ENCODE measurements at regions not wholly inside any gene's neighbourhood (a gene's known extent, or its start where the extent isn't known, plus 50 kb on each side); places are given as distances from the start of the nearest gene placed in this dataset.

DNA sequence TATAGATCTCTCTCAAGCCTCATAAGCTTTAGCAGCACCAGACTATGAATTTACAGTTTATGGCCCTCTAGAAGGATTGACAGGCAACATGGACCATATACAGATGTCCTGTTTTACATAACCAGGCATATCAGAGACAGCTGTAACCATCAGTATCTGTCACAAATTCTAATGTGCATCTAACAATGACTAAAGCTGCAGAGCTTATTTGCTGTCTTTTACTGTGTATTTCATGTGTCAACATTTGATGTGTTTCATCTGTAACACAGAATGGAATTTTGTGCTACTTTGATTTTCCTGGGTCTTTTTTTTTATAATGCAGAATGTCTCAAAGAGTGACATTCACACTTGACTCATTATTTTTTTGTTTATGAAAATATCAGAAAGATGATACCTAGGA, 348.3 kb downstream of the SLC16A7 start:
- no peak overlapping the region for H3K9ac ChIP-seq (ENCODE audit: low read depth in 1 of 3, low read length in 3 of 3)
- no peaks in the 10 kb centered on the region for H3K27me3 ChIP-seq (ENCODE audit: control insufficient read depth in 3 of 3, insufficient read depth in 3 of 3, low read length in 3 of 3)
- H3K4me1 ChIP-seq (ENCODE audit: control insufficient read depth in 3 of 3, insufficient read depth in 3 of 3, low read length in 3 of 3): no peaks in the 10 kb centered on the region
- H3K9me3 ChIP-seq (ENCODE audit: control insufficient read depth in 3 of 3, low read length in 3 of 3): no peaks in the 10 kb centered on the region
- no peak overlapping the region for H3K27ac ChIP-seq (ENCODE audit: low read depth, low read length)
- H3K36me3 ChIP-seq (ENCODE audit: control insufficient read depth in 3 of 3, insufficient read depth in 3 of 3, low read length in 3 of 3): no peaks in the 10 kb centered on the region
- H3K4me3 ChIP-seq (ENCODE audit: low read length in 3 of 3): no peak overlapping the region

DNA sequence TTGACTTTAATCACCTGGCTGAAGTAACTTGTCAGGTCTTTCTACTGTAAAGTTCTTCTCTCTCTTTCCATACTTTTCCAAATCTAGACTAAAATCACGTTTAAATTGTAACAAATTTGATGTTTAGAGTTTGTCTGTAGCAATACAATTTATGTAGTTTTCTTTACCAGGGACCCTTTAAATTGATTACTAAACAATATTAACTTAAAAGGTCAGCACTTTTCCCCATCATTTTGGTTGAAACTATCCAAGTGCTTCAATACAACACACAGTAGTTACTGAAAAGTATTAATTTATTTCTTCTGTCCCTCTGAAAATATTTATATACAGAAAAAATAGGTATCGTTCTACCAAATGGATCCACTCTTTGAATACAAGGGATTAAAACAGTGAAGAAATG, 350.8 kb downstream of the SLC16A7 start:
- no peak overlapping the region for H3K9ac ChIP-seq (ENCODE audit: low read depth in 1 of 3, low read length in 3 of 3)
- H3K27me3 ChIP-seq (ENCODE audit: control insufficient read depth in 3 of 3, insufficient read depth in 3 of 3, low read length in 3 of 3): no peaks in the 10 kb centered on the region
- H3K4me3 ChIP-seq (ENCODE audit: low read length in 3 of 3): no peak overlapping the region
- no peak overlapping the region for H3K27ac ChIP-seq (ENCODE audit: low read depth, low read length)
- H3K4me1 ChIP-seq (ENCODE audit: control insufficient read depth in 3 of 3, insufficient read depth in 3 of 3, low read length in 3 of 3): no peaks in the 10 kb centered on the region
- H3K9me3 ChIP-seq (ENCODE audit: control insufficient read depth in 3 of 3, low read length in 3 of 3): no peaks in the 10 kb centered on the region
- H3K36me3 ChIP-seq (ENCODE audit: control insufficient read depth in 3 of 3, insufficient read depth in 3 of 3, low read length in 3 of 3): no peaks in the 10 kb centered on the region

GRCh38 chr12:59963546-59963945, 367.7 kb downstream of the SLC16A7 start:
- Histone ChIP-seq H3K9me3 (ENCODE audit: control insufficient read depth in 3 of 3, low read length in 3 of 3) (no peaks in the 10 kb centered on the region), H3K27me3 (ENCODE audit: control insufficient read depth in 3 of 3, insufficient read depth in 3 of 3, low read length in 3 of 3) (no peaks in the 10 kb centered on the region), H3K4me1 (ENCODE audit: control insufficient read depth in 3 of 3, insufficient read depth in 3 of 3, low read length in 3 of 3) (no peaks in the 10 kb centered on the region), H3K4me3 (ENCODE audit: low read length in 3 of 3) (no peak overlapping the region), H3K36me3 (ENCODE audit: control insufficient read depth in 3 of 3, insufficient read depth in 3 of 3, low read length in 3 of 3) (no peaks in the 10 kb centered on the region), H3K9ac (ENCODE audit: low read depth in 1 of 3, low read length in 3 of 3) (no peak overlapping the region), H3K27ac (ENCODE audit: low read depth, low read length) (no peak overlapping the region)

- Histone ChIP-seq H3K27ac (ENCODE audit: low read depth, low read length) (no peak overlapping the region), H3K4me1 (ENCODE audit: control insufficient read depth in 3 of 3, insufficient read depth in 3 of 3, low read length in 3 of 3) (no peaks in the 10 kb centered on the region)
Observed at GRCh38 chr12:59972905-59973304, 377.1 kb downstream of the SLC16A7 start.

DNA sequence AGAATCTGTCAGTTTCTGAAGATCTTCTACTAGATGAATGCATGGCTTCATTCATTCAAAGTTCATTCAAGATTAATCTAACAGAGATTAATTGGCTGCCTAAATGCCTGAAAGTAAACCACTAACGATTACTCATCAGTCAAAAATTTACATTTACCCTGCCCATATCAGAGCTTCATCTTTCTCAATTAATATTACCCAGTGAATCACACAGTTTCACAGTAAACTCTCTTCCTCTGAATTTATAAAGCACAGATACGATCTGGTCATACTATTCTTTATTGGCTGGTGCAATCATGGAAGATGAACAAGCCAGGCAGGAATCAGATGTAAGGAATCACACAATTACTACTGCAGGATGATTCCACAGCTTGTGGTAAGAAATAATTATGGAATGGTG, 377.7 kb downstream of the SLC16A7 start:
- Histone ChIP-seq H3K4me3 (ENCODE audit: low read length in 3 of 3) (no peak overlapping the region), H3K4me1 (ENCODE audit: control insufficient read depth in 3 of 3, insufficient read depth in 3 of 3, low read length in 3 of 3) (no peaks in the 10 kb centered on the region), H3K9ac (ENCODE audit: low read depth in 1 of 3, low read length in 3 of 3) (no peak overlapping the region), H3K36me3 (ENCODE audit: control insufficient read depth in 3 of 3, insufficient read depth in 3 of 3, low read length in 3 of 3) (no peaks in the 10 kb centered on the region), H3K27ac (ENCODE audit: low read depth, low read length) (no peak overlapping the region), H3K9me3 (ENCODE audit: control insufficient read depth in 3 of 3, low read length in 3 of 3) (no peaks in the 10 kb centered on the region), H3K27me3 (ENCODE audit: control insufficient read depth in 3 of 3, insufficient read depth in 3 of 3, low read length in 3 of 3) (no peaks in the 10 kb centered on the region)

More at GRCh38 chr12:59972905-59973304, 377.1 kb downstream of the SLC16A7 start:
- H3K27me3 ChIP-seq (ENCODE audit: control insufficient read depth in 3 of 3, insufficient read depth in 3 of 3, low read length in 3 of 3): no peaks in the 10 kb centered on the region
- no peaks in the 10 kb centered on the region for H3K9me3 ChIP-seq (ENCODE audit: control insufficient read depth in 3 of 3, low read length in 3 of 3)
- no peak overlapping the region for H3K4me3 ChIP-seq (ENCODE audit: low read length in 3 of 3)
- no peaks in the 10 kb centered on the region for H3K36me3 ChIP-seq (ENCODE audit: control insufficient read depth in 3 of 3, insufficient read depth in 3 of 3, low read length in 3 of 3)
- H3K9ac ChIP-seq (ENCODE audit: low read depth in 1 of 3, low read length in 3 of 3): no peak overlapping the region

GRCh38 chr12:59977779-59978178, 381.9 kb downstream of the SLC16A7 start:
- Histone ChIP-seq H3K4me1 (ENCODE audit: control insufficient read depth in 3 of 3, insufficient read depth in 3 of 3, low read length in 3 of 3) (no peaks in the 10 kb centered on the region), H3K4me3 (ENCODE audit: low read length in 3 of 3) (no peak overlapping the region), H3K27ac (ENCODE audit: low read depth, low read length) (no peak overlapping the region)

GRCh38 chr12:59980476-59980875, 384.6 kb downstream of the SLC16A7 start:
- no peaks in the 10 kb centered on the region for H3K9me3 ChIP-seq (ENCODE audit: control insufficient read depth in 3 of 3, low read length in 3 of 3)
- no peaks in the 10 kb centered on the region for H3K36me3 ChIP-seq (ENCODE audit: control insufficient read depth in 3 of 3, insufficient read depth in 3 of 3, low read length in 3 of 3)
- H3K4me1 ChIP-seq (ENCODE audit: control insufficient read depth in 3 of 3, insufficient read depth in 3 of 3, low read length in 3 of 3): no peaks in the 10 kb centered on the region
- H3K9ac ChIP-seq (ENCODE audit: low read depth in 1 of 3, low read length in 3 of 3): no peak overlapping the region
- no peak overlapping the region for H3K27ac ChIP-seq (ENCODE audit: low read depth, low read length)
- no peaks in the 10 kb centered on the region for H3K27me3 ChIP-seq (ENCODE audit: control insufficient read depth in 3 of 3, insufficient read depth in 3 of 3, low read length in 3 of 3)
- no peak overlapping the region for H3K4me3 ChIP-seq (ENCODE audit: low read length in 3 of 3)

More at GRCh38 chr12:59977779-59978178, 381.9 kb downstream of the SLC16A7 start:
- Histone ChIP-seq H3K27me3 (ENCODE audit: control insufficient read depth in 3 of 3, insufficient read depth in 3 of 3, low read length in 3 of 3) (no peaks in the 10 kb centered on the region), H3K9me3 (ENCODE audit: control insufficient read depth in 3 of 3, low read length in 3 of 3) (no peaks in the 10 kb centered on the region), H3K36me3 (ENCODE audit: control insufficient read depth in 3 of 3, insufficient read depth in 3 of 3, low read length in 3 of 3) (no peaks in the 10 kb centered on the region), H3K9ac (ENCODE audit: low read depth in 1 of 3, low read length in 3 of 3) (no peak overlapping the region)

DNA sequence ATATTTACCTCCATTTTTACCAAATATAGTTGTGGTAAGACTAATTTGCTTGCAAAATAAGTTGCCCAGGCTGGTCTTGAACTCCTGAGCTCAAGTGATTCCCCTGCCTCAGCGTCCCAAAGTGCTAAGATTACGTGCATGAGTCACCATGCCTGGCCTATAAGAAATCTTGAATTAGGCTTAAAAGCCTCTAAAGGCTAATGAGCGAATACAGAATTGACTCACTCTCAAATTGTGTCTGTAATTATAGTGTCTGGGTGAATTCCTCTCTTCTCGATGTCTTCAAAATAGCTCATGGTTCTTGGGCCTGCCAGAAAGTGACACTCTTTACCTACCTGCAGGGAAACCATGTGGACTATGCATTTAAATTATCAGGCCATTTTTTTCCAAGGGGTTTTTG, 403.5 kb downstream of the SLC16A7 start:
- Histone ChIP-seq H3K9ac (ENCODE audit: low read depth in 1 of 3, low read length in 3 of 3) (no peak overlapping the region), H3K4me3 (ENCODE audit: low read length in 3 of 3) (no peak overlapping the region), H3K27me3 (ENCODE audit: control insufficient read depth in 3 of 3, insufficient read depth in 3 of 3, low read length in 3 of 3) (no peaks in the 10 kb centered on the region), H3K36me3 (ENCODE audit: control insufficient read depth in 3 of 3, insufficient read depth in 3 of 3, low read length in 3 of 3) (no peaks in the 10 kb centered on the region), H3K9me3 (ENCODE audit: control insufficient read depth in 3 of 3, low read length in 3 of 3) (no peaks in the 10 kb centered on the region), H3K27ac (ENCODE audit: low read depth, low read length) (no peak overlapping the region), H3K4me1 (ENCODE audit: control insufficient read depth in 3 of 3, insufficient read depth in 3 of 3, low read length in 3 of 3) (no peaks in the 10 kb centered on the region)

DNA sequence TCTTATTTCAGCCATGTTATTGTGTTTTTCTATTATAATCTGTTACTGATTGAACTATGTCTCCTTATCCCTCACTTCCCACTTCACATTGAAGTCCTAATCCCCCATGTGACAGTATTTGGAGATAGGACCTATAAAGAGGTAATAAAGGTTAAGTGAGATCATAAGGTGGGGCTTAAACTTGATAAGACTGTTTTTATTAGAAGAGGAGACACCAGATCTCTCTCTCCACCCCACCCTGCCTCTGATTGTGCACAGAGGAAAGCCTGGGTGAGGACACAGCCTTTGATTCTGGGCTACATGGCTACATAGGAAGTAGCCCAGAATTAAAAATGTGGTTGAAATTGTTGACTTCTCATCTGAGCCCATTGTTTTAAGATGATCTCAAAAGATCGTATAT, 414.7 kb downstream of the SLC16A7 start:
- Histone ChIP-seq H3K9ac (ENCODE audit: low read depth in 1 of 3, low read length in 3 of 3) (no peak overlapping the region), H3K27me3 (ENCODE audit: control insufficient read depth in 3 of 3, insufficient read depth in 3 of 3, low read length in 3 of 3) (no peaks in the 10 kb centered on the region), H3K36me3 (ENCODE audit: control insufficient read depth in 3 of 3, insufficient read depth in 3 of 3, low read length in 3 of 3) (no peaks in the 10 kb centered on the region), H3K4me3 (ENCODE audit: low read length in 3 of 3) (no peak overlapping the region), H3K27ac (ENCODE audit: low read depth, low read length) (no peak overlapping the region), H3K4me1 (ENCODE audit: control insufficient read depth in 3 of 3, insufficient read depth in 3 of 3, low read length in 3 of 3) (no peaks in the 10 kb centered on the region), H3K9me3 (ENCODE audit: control insufficient read depth in 3 of 3, low read length in 3 of 3) (no peaks in the 10 kb centered on the region)

- H3K27ac ChIP-seq (ENCODE audit: low read depth, low read length): no peak overlapping the region
- H3K9ac ChIP-seq (ENCODE audit: low read depth in 1 of 3, low read length in 3 of 3): no peak overlapping the region
- H3K4me1 ChIP-seq (ENCODE audit: control insufficient read depth in 3 of 3, insufficient read depth in 3 of 3, low read length in 3 of 3): no peaks in the 10 kb centered on the region
- H3K4me3 ChIP-seq (ENCODE audit: low read length in 3 of 3): no peak overlapping the region
- H3K27me3 ChIP-seq (ENCODE audit: control insufficient read depth in 3 of 3, insufficient read depth in 3 of 3, low read length in 3 of 3): no peaks in the 10 kb centered on the region
- H3K36me3 ChIP-seq (ENCODE audit: control insufficient read depth in 3 of 3, insufficient read depth in 3 of 3, low read length in 3 of 3): no peaks in the 10 kb centered on the region
- H3K9me3 ChIP-seq (ENCODE audit: control insufficient read depth in 3 of 3, low read length in 3 of 3): no peaks in the 10 kb centered on the region
Observed at GRCh38 chr12:60012659-60013058, 416.8 kb downstream of the SLC16A7 start.

DNA sequence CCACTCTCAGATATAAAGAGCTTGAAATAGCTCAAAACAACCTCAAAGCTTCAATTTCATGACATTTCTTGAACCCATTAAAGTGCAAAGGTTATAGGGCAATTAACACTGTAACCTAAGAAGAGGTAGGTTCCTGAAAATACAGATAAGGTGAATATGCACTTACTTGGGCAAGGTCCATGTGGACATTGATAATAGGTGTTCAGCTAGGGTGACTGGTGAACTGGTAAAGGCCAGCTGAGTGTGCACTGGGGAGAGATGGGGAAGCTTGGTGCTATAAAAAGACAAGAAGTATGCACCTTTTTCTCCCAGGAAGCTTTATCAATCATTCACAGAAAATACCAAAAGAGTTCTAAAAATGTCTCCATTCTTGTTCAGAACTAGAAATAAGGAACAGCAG, 418.6 kb downstream of the SLC16A7 start:
- Histone ChIP-seq H3K27me3 (ENCODE audit: control insufficient read depth in 3 of 3, insufficient read depth in 3 of 3, low read length in 3 of 3) (no peaks in the 10 kb centered on the region), H3K4me1 (ENCODE audit: control insufficient read depth in 3 of 3, insufficient read depth in 3 of 3, low read length in 3 of 3) (no peaks in the 10 kb centered on the region), H3K9me3 (ENCODE audit: control insufficient read depth in 3 of 3, low read length in 3 of 3) (no peaks in the 10 kb centered on the region), H3K36me3 (ENCODE audit: control insufficient read depth in 3 of 3, insufficient read depth in 3 of 3, low read length in 3 of 3) (no peaks in the 10 kb centered on the region), H3K9ac (ENCODE audit: low read depth in 1 of 3, low read length in 3 of 3) (no peak overlapping the region), H3K27ac (ENCODE audit: low read depth, low read length) (no peak overlapping the region), H3K4me3 (ENCODE audit: low read length in 3 of 3) (no peak overlapping the region)

Data from skeletal muscle tissue (tissue), 3 donors.